GM12878 (cell line): ENCODE measurements at regions not wholly inside any gene's neighbourhood (a gene's known extent, or its start where the extent isn't known, plus 50 kb on each side); places are given as distances from the start of the nearest gene placed in this dataset.

Experiments
- ATAC-seq: fragments of 200-7000 bp; cut with Tn5 transposase; 3 replicates; pipeline ENCODE4 v1.9.1; 2020; ENCODE audit warnings: mild to moderate bottlenecking, moderate library complexity
- BruUV-seq: library from RNA; stranded (reverse); fragments of 400-500 nt; replicated peaks from 2 replicates; lab custom pipeline; 2021; lab: Mats Ljungman, UMichigan
- CTCF ChIA-PET: fragments of 300-600 bp; sonication (Branson Sonifier 250); formaldehyde crosslinking; extraction: SDS; loops from one replicate; lab custom pipeline; 2021; ENCODE audit warnings: inconsistent platforms; lab: Yijun Ruan, JAX
- POLR2A ChIA-PET: fragments of 350-600 bp; formaldehyde crosslinking; extraction: SDS; loops from one replicate; lab custom pipeline; 2021; ENCODE audit warnings: inconsistent platforms; lab: Charles Lee
- RAD21 ChIA-PET: fragments of 300-600 bp; sonication (Branson Sonifier 250); formaldehyde crosslinking; loops from one replicate; lab custom pipeline; 2023; ENCODE audit warnings: antibody characterized with exemption; ENCODE audit not compliant: unreplicated experiment; lab: Charles Lee
- SMC1A ChIA-PET: fragments of 300-600 bp; sonication (Branson Sonifier 250); formaldehyde crosslinking; loops from one replicate; lab custom pipeline; 2023; ENCODE audit not compliant: unreplicated experiment, uncharacterized antibody; lab: Charles Lee
- DNase-seq: peaks from one replicate; pipeline ENCODE4 v3.0.0-alpha.2; 2011; ENCODE audit warnings: low read depth, low spot score
- FAIRE-seq: peaks from 3 replicates; lab custom pipeline; 2011; peaks lifted over from hg19 to GRCh38; lab: Jason Lieb, UNC
- H2AFZ ChIP-seq: 2 replicates; pipeline ENCODE4 v1.6.0; 2011; ENCODE audit warnings: low read depth, low read length, control low read depth; ENCODE audit not compliant: control insufficient read depth
- H3K27ac ChIP-seq: 2 replicates; pipeline ENCODE4 v1.5.1; 2011; ENCODE audit warnings: control low read depth; ENCODE audit not compliant: control insufficient read depth, insufficient read depth
- H3K27me3 ChIP-seq, 2 experiments: replicated peaks in 1 of 2; 2 replicates each; pipeline versions ENCODE4 v1.6.0 to v1.6.1; 2011; ENCODE audit warnings: low read length in 1 of 2; ENCODE audit not compliant: control insufficient read depth in 2 of 2, insufficient read depth in 2 of 2
- H3K36me3 ChIP-seq, 2 experiments: 2 replicates each; pipeline ENCODE4 v1.5.1; 2011; ENCODE audit warnings: low read length in 1 of 2; ENCODE audit not compliant: control insufficient read depth in 2 of 2, insufficient read depth in 2 of 2
- H3K4me1 ChIP-seq: 2 replicates; pipeline ENCODE4 v1.6.1; 2011; ENCODE audit warnings: mild to moderate bottlenecking, low read length, moderate library complexity, mixed read lengths; ENCODE audit not compliant: control insufficient read depth, insufficient read depth
- H3K4me2 ChIP-seq: 2 replicates; pipeline ENCODE4 v1.6.0; 2011; ENCODE audit warnings: control low read depth; ENCODE audit not compliant: control insufficient read depth, insufficient read depth
- H3K4me3 ChIP-seq: fragments of 200-600 bp; sonication (generic); 2 replicates; pipeline ENCODE4 v1.5.1; 2016
- H3K79me2 ChIP-seq: 2 replicates; pipeline ENCODE4 v1.6.0; 2011; ENCODE audit warnings: low read length; ENCODE audit not compliant: control insufficient read depth, insufficient read depth
- H3K9ac ChIP-seq: 2 replicates; pipeline ENCODE4 v1.8.0; 2011; ENCODE audit warnings: low read length, control low read depth, mixed read lengths; ENCODE audit not compliant: control insufficient read depth, insufficient read depth
- H3K9me3 ChIP-seq: replicated peaks from 3 replicates; pipeline ENCODE4 v1.5.1; 2011; ENCODE audit warnings: mild to moderate bottlenecking, low read length; ENCODE audit not compliant: control insufficient read depth, insufficient read depth
- H4K20me1 ChIP-seq: 2 replicates; pipeline ENCODE4 v1.6.0; 2011; ENCODE audit not compliant: control insufficient read depth, insufficient read depth
- CHD2 ChIP-seq: IDR thresholded peaks from 2 replicates; pipeline ENCODE4 v1.6.1; 2011; ENCODE audit warnings: low read depth, low read length, improper control_type of control experiment, borderline replicate concordance
- HDAC6 ChIP-seq: fragments of 200-600 bp; sonication (generic); IDR thresholded peaks from one replicate; pipeline ENCODE4 v1.8.0; 2017; ENCODE audit warnings: antibody characterized with exemption; ENCODE audit not compliant: unreplicated experiment
- WGBS: methylation state at CpG from one replicate; pipeline ENCODE4 v1.1.6; 2016; ENCODE audit warnings: low lambda C conversion rate; ENCODE audit not compliant: insufficient replicate concordance, insufficient coverage; ENCODE audit errors: missing lambda C conversion rate; 5-methylcytosine and 5-hydroxymethylcytosine counted together
- in situ Hi-C: fragments of 300-500 bp; cut with MboI; formaldehyde crosslinking; loops from 9 replicates; pipeline ENCODE4 v1.14.3; 2018; ENCODE audit warnings: mixed read lengths
- intact Hi-C: fragments of 100-400 bp; cut with micrococcal nuclease; formaldehyde crosslinking; loops from one replicate; pipeline ENCODE4 v1.14.2; 2022; ENCODE audit not compliant: unreplicated experiment

- Histone ChIP-seq H3K36me3 (no peaks in the 10 kb centered on the region), H3K4me1 (no peaks in the 10 kb centered on the region), H3K4me3 (no peak overlapping the region), H3K9me3 (no peaks in the 10 kb centered on the region; the same call in 2 of the 3 replicates), H3K27ac (no peak overlapping the region), H3K4me2 (no peak overlapping the region), H3K9ac (no peak overlapping the region), H4K20me1 (no peaks in the 10 kb centered on the region), H3K27me3 (no peaks in the 10 kb centered on the region), H2AFZ (no peak overlapping the region), H3K79me2 (no peaks in the 10 kb centered on the region)
- ChIA-PET RAD21 (no interaction called here), CTCF (no interaction called here), SMC1A (interaction anchor here (1.1 kb wide), 1 partner anchor 61 kb away, joined by 3 read pairs; no protein-coding TSS in a partner anchor), POLR2A (no interaction called here)
- intact Hi-C loops (no loop called here), in situ Hi-C loops (no loop called here)
- no TSS peak for BruUV-seq
- DNase-seq (no peak), FAIRE-seq (no peak), ATAC-seq (no peak)
- TF ChIP-seq HDAC6: no peak
Measured at GRCh38 chr9:82299870-82300269, 311.3 kb downstream of the SPATA31D1 start.

GRCh38 chr9:82302968-82303655, 314.5 kb downstream of the SPATA31D1 start:
- BruUV-seq: no TSS peak
- Histone ChIP-seq H3K79me2 (no peaks in the 10 kb centered on the region), H4K20me1 (no peaks in the 10 kb centered on the region), H2AFZ (no peak overlapping the region), H3K27ac (no peak overlapping the region), H3K4me1 (no peaks in the 10 kb centered on the region), H3K4me3 (no peak overlapping the region), H3K9me3 (no peaks in the 10 kb centered on the region; the same call in 2 of the 3 replicates), H3K9ac (no peak overlapping the region), H3K27me3 (no peaks in the 10 kb centered on the region), H3K4me2 (no peak overlapping the region), H3K36me3 (no peaks in the 10 kb centered on the region)
- DNase-seq (no peak), FAIRE-seq (no peak), ATAC-seq (no peak)
- SMC1A ChIA-PET: no interaction called here
- in situ Hi-C loops (no loop called here), intact Hi-C loops (no loop called here)
- CTCF ChIA-PET: no interaction called here
- WGBS: 9% methylated on average over 5 of the region's 5 CpGs
- POLR2A ChIA-PET: no interaction called here
- RAD21 ChIA-PET: no interaction called here
- TF ChIP-seq CHD2: no peak
